ENCODE measurements at regions not wholly inside any gene's neighbourhood (a gene's known extent, or its start where the extent isn't known, plus 50 kb on each side); places are given as distances from the start of the nearest gene placed in this dataset.

- DNase-seq (ENCODE audit: low read depth, low spot score) = no peak
- Mint-ChIP-seq H3K4me3 (no peak overlapping the region), H3K36me3 (ENCODE audit: low read depth) (peaks cover 5% of the 10 kb centered on the region)
Observed at GRCh38 chr18:78180741-78181140, 798.9 kb upstream of the SALL3 start.

GRCh38 chr18:78183815-78184214 lies 795.8 kb upstream of the SALL3 start:
- Mint-ChIP-seq H3K9me3 (peaks cover 3% of the 10 kb centered on the region), H3K4me1 (peaks cover 7% of the 10 kb centered on the region), H3K27ac (ENCODE audit: unreplicated experiment) (no peak overlapping the region), H3K27me3 (ENCODE audit: low read depth) (no peaks in the 10 kb centered on the region), H3K4me3 (no peak overlapping the region), H3K36me3 (ENCODE audit: low read depth) (peaks cover 5% of the 10 kb centered on the region)
- no peak for DNase-seq (ENCODE audit: low read depth, low spot score)
- no peak for TF ChIP-seq CTCF (conservative IDR thresholded peaks at IDR 0.05)

More at GRCh38 chr18:78180741-78181140, 798.9 kb upstream of the SALL3 start:
- TF ChIP-seq CTCF (conservative IDR thresholded peaks at IDR 0.05) = no peak
- H3K27ac Mint-ChIP-seq (ENCODE audit: unreplicated experiment) = no peak overlapping the region
- peaks cover 9% of the 10 kb centered on the region for H3K9me3 Mint-ChIP-seq
- peaks cover 7% of the 10 kb centered on the region for H3K4me1 Mint-ChIP-seq
- no peaks in the 10 kb centered on the region for H3K27me3 Mint-ChIP-seq (ENCODE audit: low read depth)

GRCh38 chr18:78191276-78191675 lies 788.3 kb upstream of the SALL3 start:
- Mint-ChIP-seq H3K36me3 (ENCODE audit: low read depth) (peaks cover 3% of the 10 kb centered on the region), H3K4me3 (no peak overlapping the region), H3K4me1 (peaks cover 28% of the 10 kb centered on the region), H3K9me3 (peaks cover 7% of the 10 kb centered on the region), H3K27me3 (ENCODE audit: low read depth) (no peaks in the 10 kb centered on the region), H3K27ac (ENCODE audit: unreplicated experiment) (no peak overlapping the region)
- TF ChIP-seq CTCF (conservative IDR thresholded peaks at IDR 0.05) = no peak
- DNase-seq (ENCODE audit: low read depth, low spot score) = no peak

- peaks cover 33% of the 10 kb centered on the region for H3K4me1 Mint-ChIP-seq
- peak; percentile 43 for TF ChIP-seq CTCF (conservative IDR thresholded peaks at IDR 0.05)
- DNase-seq (ENCODE audit: low read depth, low spot score) = no peak
- no peaks in the 10 kb centered on the region for H3K27me3 Mint-ChIP-seq (ENCODE audit: low read depth)
- H3K9me3 Mint-ChIP-seq = peaks cover 7% of the 10 kb centered on the region
- H3K4me3 Mint-ChIP-seq = no peak overlapping the region
- peaks cover 3% of the 10 kb centered on the region for H3K36me3 Mint-ChIP-seq (ENCODE audit: low read depth)
- H3K27ac Mint-ChIP-seq (ENCODE audit: unreplicated experiment) = no peak overlapping the region
Observed at GRCh38 chr18:78192054-78192453, 787.6 kb upstream of the SALL3 start.

- no peak overlapping the region for H3K27ac Mint-ChIP-seq (ENCODE audit: unreplicated experiment)
Observed at GRCh38 chr18:78196280-78196679, 783.3 kb upstream of the SALL3 start.

More at GRCh38 chr18:78196280-78196679, 783.3 kb upstream of the SALL3 start:
- peaks cover 56% of the 10 kb centered on the region for H3K4me1 Mint-ChIP-seq
- H3K36me3 Mint-ChIP-seq (ENCODE audit: low read depth) = peaks cover 9% of the 10 kb centered on the region
- no peak for TF ChIP-seq CTCF (conservative IDR thresholded peaks at IDR 0.05)
- peaks cover 10% of the 10 kb centered on the region for H3K9me3 Mint-ChIP-seq
- DNase-seq (ENCODE audit: low read depth, low spot score) = no peak
- H3K4me3 Mint-ChIP-seq = no peak overlapping the region
- no peaks in the 10 kb centered on the region for H3K27me3 Mint-ChIP-seq (ENCODE audit: low read depth)

Data from neural crest cell (in vitro differentiated cells).